ENCODE measurements at regions not wholly inside any gene's neighbourhood (a gene's known extent, or its start where the extent isn't known, plus 50 kb on each side); places are given as distances from the start of the nearest gene placed in this dataset.

DNA sequence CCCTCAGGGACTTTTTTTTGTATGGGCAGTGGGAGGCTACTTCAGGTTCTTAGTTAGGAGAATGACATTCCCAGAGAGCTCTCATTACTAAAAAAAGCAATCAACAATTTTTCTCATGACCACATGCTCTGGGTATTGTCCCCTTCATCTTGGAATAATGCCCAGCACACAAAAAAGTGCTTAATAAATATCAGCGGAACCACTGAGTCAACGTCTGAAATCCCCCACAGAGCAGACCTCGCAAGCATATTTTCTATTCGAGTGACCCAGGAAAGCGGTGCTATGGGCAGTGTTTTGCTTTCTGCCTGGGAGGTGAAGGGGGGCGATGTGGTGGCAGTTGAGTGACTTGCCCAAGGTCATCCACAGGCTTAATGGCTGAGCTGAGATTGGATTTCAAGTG is 493.4 kb upstream of the ZMIZ1 start:
- DNase-seq = no peak

DNA sequence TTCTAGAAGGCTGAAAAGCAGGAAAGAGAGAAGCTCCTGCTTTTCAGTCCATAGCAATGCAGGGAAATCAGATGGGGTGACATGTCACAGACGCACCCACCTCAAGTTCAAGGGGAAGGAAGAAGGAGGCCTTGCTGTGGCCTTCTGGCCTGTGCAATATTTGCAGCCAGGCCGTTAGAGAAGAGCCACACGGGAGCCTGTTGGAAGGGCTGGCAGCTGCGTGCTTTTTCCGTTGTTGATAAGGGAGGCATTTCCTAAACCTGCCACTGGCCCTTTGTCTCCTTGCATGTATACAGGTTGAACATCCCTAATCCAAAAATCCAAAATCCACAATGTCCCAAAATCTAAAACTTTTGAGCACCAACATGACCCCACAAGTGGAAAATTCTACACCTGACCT is 492.5 kb upstream of the ZMIZ1 start:
- no peak for DNase-seq

DNA sequence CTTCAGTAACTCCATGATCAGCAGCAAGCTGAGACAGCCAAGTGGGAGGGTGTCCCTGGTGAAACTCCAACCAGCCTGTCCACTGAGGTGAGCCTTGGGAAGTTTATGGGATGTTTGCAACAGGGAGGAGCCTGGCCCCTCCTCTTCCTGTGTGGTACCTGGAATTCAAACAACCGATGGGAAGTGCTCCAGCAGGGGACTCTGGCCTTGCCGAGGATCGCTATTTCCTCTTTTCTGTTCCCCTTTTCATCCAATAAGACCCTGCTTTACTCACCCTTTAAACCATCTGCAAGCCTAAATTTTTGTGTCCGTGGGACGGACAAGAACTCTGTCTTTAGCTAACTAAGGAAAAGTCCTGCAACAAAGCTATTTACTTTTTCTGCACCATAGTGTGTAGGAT is 491.1 kb upstream of the ZMIZ1 start:
- no peak for DNase-seq

DNA sequence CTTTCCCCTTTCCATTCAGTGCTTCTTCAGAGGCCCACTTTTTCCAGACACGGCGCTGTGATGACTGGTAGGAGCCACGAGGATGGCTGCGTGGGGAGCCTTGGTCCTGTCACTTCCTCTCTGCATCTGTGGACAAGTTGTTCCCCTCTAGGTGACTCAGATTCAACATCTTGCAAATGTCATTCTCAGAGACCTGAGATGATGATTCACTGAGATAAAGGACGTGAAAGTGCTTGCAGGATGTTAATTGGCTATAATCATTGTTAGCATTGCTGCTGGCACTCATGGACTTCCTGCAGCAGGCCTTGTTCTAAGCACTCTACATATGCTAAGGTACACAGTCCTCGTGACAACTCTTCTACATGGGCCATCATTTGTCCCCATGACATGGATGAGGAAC is 489.8 kb upstream of the ZMIZ1 start:
- no peak for DNase-seq

DNA sequence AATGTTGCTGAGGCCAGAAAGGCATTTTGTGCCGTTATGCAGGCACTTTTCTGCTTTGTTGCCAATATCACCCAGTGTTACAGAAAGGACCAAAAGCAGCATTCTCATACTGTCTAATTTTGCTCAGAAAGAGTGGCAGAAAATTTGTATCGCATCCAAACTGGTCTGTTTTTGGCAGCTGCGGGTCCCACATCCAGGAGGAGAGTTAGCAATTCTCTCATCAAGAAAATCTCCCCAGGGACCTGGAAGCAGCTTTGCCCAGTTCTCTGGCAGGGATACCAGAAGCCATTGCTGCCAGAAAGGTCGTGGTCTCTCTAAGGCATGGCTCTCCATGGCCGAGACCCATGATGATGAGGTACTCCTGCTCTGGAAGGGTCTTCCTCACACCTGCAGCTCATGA is 489.2 kb upstream of the ZMIZ1 start:
- DNase-seq = no peak

DNA sequence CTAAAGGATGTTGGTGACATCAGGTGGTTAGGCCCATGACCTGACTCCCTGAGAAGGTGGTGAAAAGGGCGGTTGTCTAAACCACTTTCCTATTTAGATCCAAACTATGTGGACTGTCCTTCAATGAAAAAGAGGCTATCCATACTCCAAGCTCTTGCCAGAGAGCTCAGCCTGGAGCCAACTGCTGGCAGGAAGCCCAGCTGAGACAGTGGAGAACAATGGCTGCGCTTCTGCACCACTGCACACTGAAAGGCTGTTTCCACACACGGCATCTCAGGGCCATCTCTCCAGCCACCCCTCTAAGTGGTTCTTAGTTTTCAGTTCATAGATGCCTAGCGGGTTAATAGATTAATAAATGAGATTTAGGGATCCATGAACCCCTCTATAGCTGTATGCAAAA is 488.8 kb upstream of the ZMIZ1 start:
- no peak for DNase-seq

DNA sequence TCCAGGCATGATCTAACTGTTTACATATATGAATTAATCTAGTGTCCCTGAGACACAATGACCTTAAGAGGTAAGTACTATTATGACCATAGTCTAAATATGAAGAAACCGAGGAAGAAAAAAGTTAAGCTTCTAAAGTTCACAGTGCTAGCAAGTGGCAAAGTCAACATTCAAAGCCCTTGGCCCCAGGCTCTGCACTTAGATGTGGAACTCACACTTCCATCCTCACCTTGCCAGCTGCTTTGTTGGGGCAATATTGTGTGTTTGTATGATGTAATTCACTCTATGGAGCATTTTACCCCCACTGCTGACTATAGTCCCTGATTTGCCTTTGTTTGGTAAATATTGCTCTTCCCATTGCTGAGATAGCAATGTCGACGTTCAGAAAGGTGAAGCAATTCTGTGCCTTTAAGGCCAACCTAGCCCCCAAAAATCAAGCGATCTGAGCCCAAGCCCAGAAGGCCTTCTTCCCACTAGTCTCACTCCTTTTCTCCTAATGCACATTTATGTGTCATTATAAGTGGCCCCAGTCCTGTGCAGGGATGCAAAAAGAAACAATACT is 487.6 kb upstream of the ZMIZ1 start:
- DNase-seq = no peak

DNA sequence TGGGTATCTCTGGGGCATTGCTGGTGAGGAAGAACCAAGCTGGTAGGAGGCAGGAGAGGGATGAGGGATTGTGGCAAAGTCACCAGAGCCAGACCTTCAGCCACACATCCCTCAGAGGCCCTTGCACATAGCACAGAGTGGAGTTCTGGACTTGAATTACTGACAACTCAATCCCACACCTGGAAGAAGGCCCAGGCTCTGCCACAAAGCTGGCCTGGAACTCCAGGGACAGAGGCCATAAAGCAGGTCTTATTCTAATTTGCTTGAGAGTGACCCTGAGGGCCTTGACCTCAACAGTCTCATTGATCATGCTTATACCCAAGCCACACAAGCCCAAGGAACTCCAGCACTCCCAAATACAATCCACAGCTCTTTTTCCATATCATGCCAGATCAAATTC is 486.2 kb upstream of the ZMIZ1 start:
- no peak for DNase-seq

DNA sequence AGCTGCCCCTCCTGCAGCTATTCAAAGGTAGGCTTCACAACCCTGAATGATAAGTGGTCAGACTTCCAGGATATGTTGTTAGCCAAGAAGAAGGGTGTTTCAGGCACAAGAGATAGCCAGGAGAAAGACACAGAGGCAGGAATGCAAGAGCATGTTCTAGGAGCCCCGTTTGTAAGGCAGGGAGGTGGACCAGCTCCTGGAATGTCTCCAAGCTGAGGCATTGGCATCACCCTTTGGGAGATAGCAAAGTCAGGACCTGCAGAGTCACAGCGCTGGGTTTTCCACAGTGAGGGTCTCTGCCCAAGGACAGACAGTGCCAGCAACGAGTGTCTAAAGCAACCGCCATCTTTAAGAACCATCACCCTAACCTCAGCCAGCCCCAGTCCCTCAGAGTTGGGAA is 484.5 kb upstream of the ZMIZ1 start:
- no peak for DNase-seq

DNA sequence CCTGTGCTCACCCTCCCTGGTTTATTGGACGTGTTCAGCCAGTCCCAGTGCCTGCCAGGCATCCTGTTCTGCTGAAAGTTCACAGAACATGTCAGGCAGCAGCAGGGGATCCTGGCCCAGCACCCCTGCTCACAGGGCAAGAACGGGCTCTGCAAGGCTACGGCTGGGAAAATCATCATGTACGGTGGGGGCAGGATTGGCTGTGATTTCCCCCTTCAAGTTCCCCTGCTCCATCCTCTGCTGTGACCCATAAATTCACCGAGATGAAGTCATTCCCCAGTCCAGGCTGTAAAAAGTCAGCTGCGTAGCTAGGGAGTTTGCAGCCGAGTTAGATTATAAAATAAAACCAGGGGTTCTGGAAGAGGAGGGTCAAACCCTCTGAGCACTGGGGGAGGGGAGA is 484.1 kb upstream of the ZMIZ1 start:
- no peak for DNase-seq

DNA sequence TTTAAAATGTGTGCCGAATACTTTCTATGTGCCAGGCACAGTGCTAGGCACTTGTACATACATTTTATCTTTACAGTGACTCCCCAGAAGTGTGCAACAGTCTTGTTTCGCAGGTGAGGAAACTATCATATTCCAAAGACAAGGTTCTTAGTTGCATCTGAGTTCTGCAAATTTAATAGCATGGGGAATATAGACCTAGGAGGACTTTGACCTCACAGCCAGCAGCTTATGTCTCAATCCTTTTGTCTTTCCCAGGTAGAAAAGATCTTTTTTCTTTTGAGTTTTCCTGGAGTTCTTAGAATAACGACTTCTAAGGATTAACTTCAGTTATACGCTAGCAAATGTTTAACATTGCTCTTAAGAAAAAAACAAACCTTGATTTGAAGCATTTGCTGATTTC is 482.8 kb upstream of the ZMIZ1 start:
- DNase-seq = no peak

DNA sequence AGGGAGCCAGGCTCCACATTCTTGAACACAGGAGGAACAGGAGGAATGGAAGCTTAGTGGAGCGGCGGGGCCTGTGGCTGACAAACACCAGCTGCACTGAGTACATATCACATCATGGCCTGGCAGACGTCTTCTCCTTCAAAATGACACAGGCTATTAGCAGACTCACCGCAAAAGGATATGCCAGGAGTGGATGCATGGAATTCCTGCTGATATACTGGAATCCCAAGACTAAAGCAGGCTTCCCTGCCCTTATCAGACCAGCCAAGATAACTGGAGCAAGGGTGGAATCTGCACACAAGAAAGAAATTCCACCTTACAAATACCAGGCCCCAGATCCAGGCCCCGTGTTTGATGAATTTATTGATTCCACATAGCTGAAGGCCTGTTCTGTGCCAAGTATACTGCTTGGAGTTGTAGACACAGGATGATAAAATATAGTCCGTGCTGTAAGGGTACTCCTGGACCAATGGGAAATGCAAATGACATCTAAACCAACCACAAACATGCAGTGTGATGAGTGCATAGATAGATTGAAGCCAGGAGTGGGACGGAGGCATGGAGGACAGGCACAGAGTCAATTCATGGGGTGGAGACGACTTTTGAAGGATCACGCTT is 480.5 kb upstream of the ZMIZ1 start:
- DNase-seq = no peak

DNA sequence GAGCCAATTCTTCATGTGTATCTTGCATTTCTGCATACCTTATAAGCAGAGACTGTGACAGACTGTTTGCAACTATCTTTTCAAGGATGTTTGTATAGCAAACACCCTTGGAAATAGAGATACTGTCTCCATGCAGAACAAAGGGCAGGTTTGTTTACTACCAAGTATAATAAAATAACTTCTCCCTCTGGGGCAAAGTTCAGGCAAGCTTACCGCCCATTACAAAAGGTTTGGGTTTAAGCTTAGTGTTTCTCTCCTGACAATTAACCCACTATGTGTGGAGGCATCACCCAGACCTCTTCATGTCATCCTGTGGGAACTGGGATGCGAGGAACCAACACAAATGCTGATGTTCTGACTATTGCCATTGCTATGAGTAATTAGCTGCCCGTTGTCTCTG is 479.1 kb upstream of the ZMIZ1 start:
- DNase-seq = no peak

DNA sequence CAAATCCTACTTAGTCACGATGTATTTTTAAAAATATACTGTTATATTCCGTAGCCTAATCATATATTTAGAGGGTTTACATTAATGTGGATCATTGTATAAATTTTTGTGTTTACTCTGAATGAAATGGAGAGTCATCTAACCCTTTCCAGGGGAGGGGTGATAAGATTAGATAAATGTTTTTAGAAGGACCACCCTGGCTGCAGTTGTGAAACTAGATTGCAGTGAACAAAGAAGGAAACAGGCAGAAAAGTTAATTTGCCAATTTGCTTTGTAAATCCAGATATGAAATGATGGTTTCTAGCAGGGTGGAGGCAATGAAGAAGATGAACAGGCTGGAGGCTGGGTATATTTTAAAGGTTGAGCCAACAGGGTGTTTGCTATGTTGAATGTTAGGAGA is 477.7 kb upstream of the ZMIZ1 start:
- no peak for DNase-seq

DNA sequence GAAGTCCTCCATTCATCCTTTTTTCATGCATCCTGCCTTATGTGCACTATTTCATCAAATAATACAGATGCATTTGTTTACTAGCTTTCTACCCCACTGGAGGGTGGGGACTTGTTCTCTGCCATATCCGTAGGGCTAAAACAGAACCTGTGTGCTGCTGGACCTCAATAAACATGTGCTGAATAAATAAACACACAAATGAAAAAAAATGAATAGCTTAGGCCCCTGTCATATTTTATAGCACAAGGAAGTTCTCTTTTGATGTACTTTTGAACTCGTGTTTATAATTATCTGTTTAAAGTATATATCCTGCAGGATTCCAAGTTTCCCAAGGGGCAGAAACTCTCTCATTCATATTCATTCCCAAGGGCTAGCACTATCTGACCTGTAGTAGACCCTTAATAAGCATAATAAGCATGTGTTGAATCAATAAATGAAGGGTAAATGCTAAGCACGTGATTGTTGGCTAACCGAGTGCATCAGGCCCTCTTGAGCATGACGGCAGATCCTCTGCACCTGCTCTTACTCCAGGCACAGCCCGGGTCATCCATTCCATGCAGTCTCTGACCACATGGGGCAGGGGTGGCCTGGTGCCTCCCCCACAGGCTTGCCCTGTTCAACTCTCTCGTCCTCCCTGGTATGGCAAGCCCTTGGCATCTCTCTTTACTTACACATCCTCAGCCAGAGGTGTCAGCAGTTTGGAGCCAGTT is 474.1 kb upstream of the ZMIZ1 start:
- no peak for DNase-seq

DNA sequence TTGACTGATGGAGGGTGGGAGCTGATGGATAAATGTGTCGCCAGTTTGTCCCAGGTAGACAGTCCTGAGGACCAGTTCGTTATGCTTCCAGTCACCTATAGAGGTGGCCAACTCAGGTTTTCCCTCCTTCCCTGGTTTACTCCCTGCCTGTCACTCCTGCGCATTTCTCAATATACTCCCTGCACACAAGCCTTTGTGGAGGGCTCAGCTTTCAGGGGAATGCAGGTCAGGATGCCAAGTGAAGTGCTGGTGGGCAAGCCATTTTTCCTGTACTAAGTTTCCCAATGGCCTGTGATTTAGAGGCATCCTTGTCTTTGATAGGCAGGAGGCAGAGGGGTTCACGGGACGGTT is 473.5 kb upstream of the ZMIZ1 start:
- no peak for DNase-seq

DNA sequence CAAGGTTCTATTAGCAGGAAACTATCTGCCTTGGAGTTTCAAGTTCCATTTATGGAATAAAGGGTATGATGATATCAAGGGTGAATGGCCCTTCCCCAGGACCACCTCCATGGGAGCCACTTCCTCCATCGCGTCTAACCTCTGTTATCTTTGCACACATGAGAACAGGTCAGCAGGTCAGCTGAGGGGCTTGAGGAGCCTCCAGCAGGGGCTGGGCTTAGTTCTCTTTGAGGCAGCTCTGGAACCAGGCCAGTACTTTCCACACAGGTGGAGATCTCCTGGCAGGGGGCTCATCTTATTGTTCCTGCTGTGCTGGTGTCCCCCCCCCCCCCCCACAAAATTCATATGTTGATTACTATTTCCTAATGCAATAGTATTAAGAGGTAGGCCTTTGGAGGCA is 472.2 kb upstream of the ZMIZ1 start:
- DNase-seq = no peak

DNA sequence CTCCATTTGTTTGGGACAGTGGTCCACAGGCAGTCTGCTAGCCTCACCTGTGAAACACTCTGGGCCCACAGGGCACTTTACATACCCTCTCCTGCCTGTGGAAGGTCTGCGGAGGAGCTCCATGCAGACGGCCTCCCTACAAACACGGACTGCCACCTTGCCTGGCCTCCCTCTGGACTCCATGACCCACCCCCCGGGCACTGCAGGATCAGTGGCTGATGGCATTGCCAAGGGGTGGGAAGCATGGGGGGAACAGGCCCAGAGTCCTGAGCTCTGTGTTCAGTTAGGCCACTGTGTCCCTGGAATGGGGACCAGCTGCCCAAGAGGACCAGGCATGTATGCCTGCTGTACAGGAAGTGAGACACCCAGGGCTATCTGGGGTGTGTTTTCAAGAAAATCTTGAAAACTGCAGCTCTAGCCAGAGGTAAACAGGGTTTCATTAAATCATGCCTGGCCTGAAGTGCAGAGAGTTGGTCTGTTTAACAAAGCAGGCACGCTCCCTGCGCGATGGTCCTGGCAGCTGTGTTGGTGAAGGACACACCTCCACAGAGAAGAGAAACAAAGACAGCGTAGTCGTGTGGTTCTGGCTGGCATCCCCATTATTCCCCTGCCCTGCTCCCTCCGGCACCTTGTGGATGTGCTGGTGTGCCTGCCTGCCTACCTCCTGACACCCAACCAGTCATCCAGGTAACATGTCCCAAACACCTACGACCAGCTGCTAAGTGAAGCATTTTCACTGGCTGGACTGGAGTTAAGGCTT is 470.8 kb upstream of the ZMIZ1 start:
- DNase-seq = no peak

DNA sequence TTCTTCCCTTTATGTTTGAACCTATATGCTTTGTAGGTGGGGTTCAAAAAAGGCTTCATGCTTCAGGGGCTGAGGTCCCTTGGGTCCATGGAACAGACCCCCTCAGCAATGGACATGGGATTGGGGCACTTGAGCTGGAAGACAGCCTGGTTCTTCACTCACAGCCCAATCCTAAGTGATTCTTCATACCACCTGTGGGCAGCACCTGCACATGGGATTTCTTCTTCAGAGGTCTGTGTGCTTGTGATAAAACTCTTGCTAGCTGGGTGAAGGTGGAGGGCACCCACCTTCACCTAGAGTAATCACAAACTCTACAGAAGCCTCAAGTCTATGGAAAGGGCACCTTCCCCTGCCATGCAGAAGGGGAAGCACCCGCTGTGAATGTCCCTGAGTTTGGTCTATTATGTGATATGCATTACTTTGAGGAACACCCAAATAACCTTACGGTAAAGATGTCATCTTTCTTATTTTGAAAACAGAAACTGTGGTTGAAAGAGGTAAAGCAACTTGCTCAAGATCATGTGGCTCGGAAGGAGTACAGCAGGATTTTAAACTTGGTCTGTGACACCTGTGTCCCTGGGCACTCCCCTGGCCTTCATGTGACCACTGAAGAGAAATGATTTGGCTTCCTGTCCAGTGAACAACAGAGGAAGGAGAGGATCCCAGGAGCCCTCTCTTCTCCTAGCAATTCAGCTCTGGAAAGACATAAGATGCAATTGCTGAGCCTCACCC is 469.5 kb upstream of the ZMIZ1 start:
- no peak for DNase-seq

DNA sequence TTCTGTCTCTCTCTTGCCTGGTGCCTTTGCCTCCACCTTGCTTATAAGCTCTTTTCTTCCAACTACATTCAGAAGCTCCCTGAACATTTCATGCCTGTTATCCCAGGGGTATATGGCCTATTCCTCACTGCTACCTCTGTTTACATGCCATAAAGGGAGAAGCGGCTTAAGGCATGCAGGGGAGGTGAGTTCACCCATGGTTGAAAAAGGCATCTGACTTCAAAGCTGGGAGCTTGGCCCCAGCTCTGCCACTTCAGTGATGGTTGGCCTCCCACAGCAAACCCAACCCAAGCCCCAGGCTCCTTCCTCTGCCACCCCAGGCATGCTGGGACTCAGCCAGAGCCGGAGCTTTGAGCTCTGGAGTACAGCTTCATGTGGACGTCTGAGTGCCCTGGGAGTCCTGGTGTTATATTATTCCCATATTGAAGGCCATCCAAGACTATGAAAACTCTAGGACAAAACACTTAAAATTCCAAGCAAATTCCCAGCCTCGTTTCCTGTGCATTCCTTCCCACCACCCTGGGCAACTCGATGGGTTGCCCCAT is 468.6 kb upstream of the ZMIZ1 start:
- DNase-seq = no peak

DNA sequence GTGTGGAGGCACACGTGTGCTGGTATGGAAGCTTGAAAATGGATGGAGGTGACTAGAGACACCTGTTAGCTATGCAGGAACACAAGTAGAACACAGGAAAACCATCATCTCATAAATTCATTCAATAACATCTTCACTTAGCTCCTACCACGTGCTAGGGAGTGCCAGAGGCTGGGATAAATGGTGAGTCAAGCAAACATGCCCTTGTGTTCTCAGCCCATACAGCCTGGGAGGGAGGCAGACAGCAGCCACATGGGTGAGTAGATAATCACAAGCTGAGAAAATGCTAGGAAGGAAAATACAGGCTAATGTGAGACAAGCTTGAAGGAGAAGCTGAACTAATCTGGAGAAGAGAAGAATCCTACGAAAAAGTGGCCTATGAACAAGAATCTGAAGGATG is 468.0 kb upstream of the ZMIZ1 start:
- DNase-seq = no peak

DNA sequence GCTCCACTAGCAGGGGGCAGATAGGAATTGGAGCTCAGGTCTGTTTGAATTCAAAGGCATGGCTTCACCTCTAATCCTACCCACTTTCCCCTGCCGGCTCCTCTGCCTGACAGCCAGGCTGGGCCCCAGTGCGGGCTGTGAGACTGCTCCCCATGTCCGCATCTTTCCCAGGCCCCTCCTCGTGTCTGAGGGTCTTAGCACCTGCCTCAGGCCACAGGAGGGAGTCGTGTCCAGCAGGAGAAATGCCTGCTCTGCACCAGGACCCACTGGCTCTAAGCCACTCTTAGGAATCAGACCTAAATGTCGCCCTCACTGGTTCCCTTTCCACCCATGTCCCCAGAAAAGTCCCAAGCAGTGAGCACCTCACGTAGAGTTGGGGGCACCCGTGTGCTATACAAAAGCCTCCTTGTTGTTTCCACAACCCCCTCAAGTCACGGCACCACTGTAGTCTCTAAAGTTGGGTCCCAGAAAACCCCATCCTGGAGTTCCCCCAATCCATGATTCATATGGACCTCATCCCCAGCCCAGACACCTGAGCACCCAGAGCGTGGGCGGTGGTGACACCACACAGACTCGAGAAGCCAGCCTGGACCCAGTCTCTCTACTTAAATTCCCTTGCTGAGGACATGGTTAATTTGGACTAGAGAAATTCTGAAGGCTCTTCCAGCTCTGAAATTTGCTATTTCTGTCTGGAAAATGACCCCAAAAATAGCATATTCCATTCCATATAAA is 466.4 kb upstream of the ZMIZ1 start:
- DNase-seq = no peak

DNA sequence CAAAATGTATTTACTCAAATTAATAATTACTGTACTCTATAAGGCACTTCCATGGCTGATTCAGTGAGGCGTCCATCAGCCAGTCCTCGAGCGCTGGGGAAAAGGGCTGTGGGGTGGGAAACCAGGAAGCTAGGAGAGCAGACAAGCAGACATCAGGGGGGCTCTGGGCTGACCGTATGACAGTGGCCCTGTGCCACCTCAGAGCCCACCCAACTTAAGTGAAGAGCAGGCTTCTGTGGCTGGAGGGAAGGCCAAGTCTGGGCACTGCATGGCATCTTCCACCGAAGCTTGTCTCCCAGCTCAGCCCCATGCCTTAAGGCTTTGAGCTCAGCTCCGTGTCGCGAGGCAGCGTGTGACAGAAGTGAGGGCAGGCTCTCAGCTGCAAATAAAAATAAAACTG is 464.5 kb upstream of the ZMIZ1 start:
- no peak for DNase-seq
